Rectal smooth muscle tissue (tissue), 1 donor: ENCODE measurements at regions not wholly inside any gene's neighbourhood (a gene's known extent, or its start where the extent isn't known, plus 50 kb on each side); places are given as distances from the start of the nearest gene placed in this dataset.
A peak's percentile ranks its signal among the peaks of the same experiment; 100 is the strongest.
"Not testable (repeated sequence)": the region's sequence is repeated elsewhere in the genome, so short reads cannot be mapped to it uniquely, and the experiment has no call there.

Experiments used
- H3K27ac ChIP-seq: one replicate; pipeline ENCODE4 v1.7.0; 2013; ENCODE audit warnings: low read depth, low read length, inconsistent platforms
- H3K27me3 ChIP-seq: one replicate; pipeline ENCODE4 v1.7.0; 2013; ENCODE audit warnings: low read length; ENCODE audit not compliant: control insufficient read depth, insufficient read depth
- H3K36me3 ChIP-seq: one replicate; pipeline ENCODE4 v1.7.0; 2013; ENCODE audit warnings: low read length; ENCODE audit not compliant: control insufficient read depth, insufficient read depth
- H3K4me1 ChIP-seq: one replicate; pipeline ENCODE4 v1.7.0; 2013; ENCODE audit warnings: low read length; ENCODE audit not compliant: control insufficient read depth, insufficient read depth
- H3K4me3 ChIP-seq: one replicate; pipeline ENCODE4 v1.7.0; 2013; ENCODE audit warnings: low read length
- H3K9ac ChIP-seq: one replicate; pipeline ENCODE4 v1.7.0; 2013; ENCODE audit warnings: low read length

GRCh38 chr10:4236905-4237304 lies 451.9 kb upstream of the KLF6 start:
- H3K36me3 ChIP-seq, H3K4me3 ChIP-seq, H3K9ac ChIP-seq, H3K27ac ChIP-seq, H3K4me1 ChIP-seq, H3K27me3 ChIP-seq: not testable (repeated sequence)

GRCh38 chr10:4234661-4235060 lies 449.7 kb upstream of the KLF6 start:
- H3K4me1 ChIP-seq: no peaks in the 10 kb centered on the region
- no peaks in the 10 kb centered on the region for H3K36me3 ChIP-seq
- H3K27ac ChIP-seq: no peak overlapping the region
- no peak overlapping the region for H3K4me3 ChIP-seq
- no peak overlapping the region for H3K9ac ChIP-seq
- H3K27me3 ChIP-seq: no peaks in the 10 kb centered on the region

- Histone ChIP-seq H3K4me1 (no peaks in the 10 kb centered on the region), H3K27ac (no peak overlapping the region)
Observed at GRCh38 chr10:4231439-4231838, 446.4 kb upstream of the KLF6 start.

GRCh38 chr10:4230036-4230435 lies 445.0 kb upstream of the KLF6 start:
- H3K27me3 ChIP-seq: no peaks in the 10 kb centered on the region
- H3K9ac ChIP-seq: no peak overlapping the region
- H3K4me3 ChIP-seq: no peak overlapping the region
- no peaks in the 10 kb centered on the region for H3K4me1 ChIP-seq
- H3K27ac ChIP-seq: no peak overlapping the region
- no peaks in the 10 kb centered on the region for H3K36me3 ChIP-seq

More at GRCh38 chr10:4231439-4231838, 446.4 kb upstream of the KLF6 start:
- H3K4me3 ChIP-seq: no peak overlapping the region
- no peak overlapping the region for H3K9ac ChIP-seq
- H3K27me3 ChIP-seq: no peaks in the 10 kb centered on the region
- no peaks in the 10 kb centered on the region for H3K36me3 ChIP-seq

- H3K36me3 ChIP-seq: no peaks in the 10 kb centered on the region
- no peak overlapping the region for H3K27ac ChIP-seq
- H3K9ac ChIP-seq: no peak overlapping the region
- H3K4me3 ChIP-seq: no peak overlapping the region
- H3K27me3 ChIP-seq: no peaks in the 10 kb centered on the region
- H3K4me1 ChIP-seq: no peaks in the 10 kb centered on the region
Observed at GRCh38 chr10:4229106-4229505, 444.1 kb upstream of the KLF6 start.

- Histone ChIP-seq H3K27me3 (no peaks in the 10 kb centered on the region), H3K27ac (no peak overlapping the region), H3K36me3 (no peaks in the 10 kb centered on the region), H3K9ac (no peak overlapping the region), H3K4me1 (no peaks in the 10 kb centered on the region), H3K4me3 (no peak overlapping the region)
Observed at GRCh38 chr10:4227586-4227985, 442.6 kb upstream of the KLF6 start.

- no peaks in the 10 kb centered on the region for H3K36me3 ChIP-seq
- no peaks in the 10 kb centered on the region for H3K27me3 ChIP-seq
- no peak overlapping the region for H3K27ac ChIP-seq
- H3K9ac ChIP-seq: no peak overlapping the region
- H3K4me1 ChIP-seq: no peaks in the 10 kb centered on the region
- no peak overlapping the region for H3K4me3 ChIP-seq
Observed at GRCh38 chr10:4226941-4227540, 442.0 kb upstream of the KLF6 start.

- Histone ChIP-seq H3K36me3 (no peaks in the 10 kb centered on the region), H3K4me1 (no peaks in the 10 kb centered on the region), H3K27me3 (no peaks in the 10 kb centered on the region), H3K27ac (no peak overlapping the region), H3K9ac (no peak overlapping the region), H3K4me3 (no peak overlapping the region)
Observed at GRCh38 chr10:4224178-4224577, 439.2 kb upstream of the KLF6 start.

- H3K27me3 ChIP-seq, H3K4me3 ChIP-seq, H3K4me1 ChIP-seq, H3K36me3 ChIP-seq, H3K9ac ChIP-seq, H3K27ac ChIP-seq: not testable (repeated sequence)
Observed at GRCh38 chr10:4221310-4221709, 436.3 kb upstream of the KLF6 start.

- Histone ChIP-seq H3K9ac (no peak overlapping the region), H3K4me3 (no peak overlapping the region), H3K27ac (no peak overlapping the region)
Observed at GRCh38 chr10:4219901-4220300, 434.9 kb upstream of the KLF6 start.

GRCh38 chr10:4217653-4218052 lies 432.6 kb upstream of the KLF6 start:
- no peak overlapping the region for H3K27ac ChIP-seq
- no peak overlapping the region for H3K9ac ChIP-seq
- peak overlapping the region; percentile 29 for H3K4me3 ChIP-seq

More at GRCh38 chr10:4219901-4220300, 434.9 kb upstream of the KLF6 start:
- Histone ChIP-seq H3K27me3 (no peaks in the 10 kb centered on the region), H3K4me1 (no peaks in the 10 kb centered on the region), H3K36me3 (no peaks in the 10 kb centered on the region)

GRCh38 chr10:4217187-4217586 lies 432.2 kb upstream of the KLF6 start:
- Histone ChIP-seq H3K4me1 (no peaks in the 10 kb centered on the region), H3K27me3 (no peaks in the 10 kb centered on the region), H3K9ac (no peak overlapping the region), H3K36me3 (no peaks in the 10 kb centered on the region), H3K4me3 (peak overlapping the region; percentile 29), H3K27ac (no peak overlapping the region)

More at GRCh38 chr10:4217653-4218052, 432.6 kb upstream of the KLF6 start:
- Histone ChIP-seq H3K36me3 (no peaks in the 10 kb centered on the region), H3K4me1 (no peaks in the 10 kb centered on the region), H3K27me3 (no peaks in the 10 kb centered on the region)

GRCh38 chr10:4216726-4217125 lies 431.7 kb upstream of the KLF6 start:
- Histone ChIP-seq H3K36me3 (no peaks in the 10 kb centered on the region), H3K27me3 (no peaks in the 10 kb centered on the region), H3K4me3 (no peak overlapping the region), H3K9ac (no peak overlapping the region), H3K27ac (no peak overlapping the region), H3K4me1 (no peaks in the 10 kb centered on the region)
